Body of pancreas (tissue), 4 donors: ENCODE measurements at regions not wholly inside any gene's neighbourhood (a gene's known extent, or its start where the extent isn't known, plus 50 kb on each side); places are given as distances from the start of the nearest gene placed in this dataset.

Experiments used
- ATAC-seq: fragments of 150-250 bp; one replicate; pipeline ENCODE4 v1.9.1; 2016
- DNase-seq, 4 donors: peaks; one replicate each; pipeline ENCODE4 v3.0.0-alpha.2; 2019
- H3K27ac ChIP-seq, 4 donors: fragments of 200-600 bp; sonication (generic); 1 replicate in 3 of 4; 2 replicates in 1 of 4; pipeline versions ENCODE4 v1.5.1 to v1.6.1; 2016 to 2019; ENCODE audit warnings: mild to moderate bottlenecking in 1 of 4, mixed read lengths in 1 of 4, moderate library complexity in 1 of 4
- H3K27me3 ChIP-seq, 2 donors: fragments of 200-600 bp; sonication (generic); one replicate each; pipeline ENCODE4 v1.6.0; 2016; ENCODE audit warnings: mild to moderate bottlenecking in 1 of 2
- H3K36me3 ChIP-seq, 2 donors: fragments of 200-600 bp; sonication (generic); replicated peaks in 1 of 2; 2 replicates each; pipeline ENCODE4 v1.5.1; 2016; ENCODE audit warnings: low read depth in 2 of 2; ENCODE audit not compliant: insufficient read depth in 1 of 2
- H3K4me1 ChIP-seq: fragments of 200-600 bp; sonication (generic); one replicate; pipeline ENCODE4 v1.6.0; 2016
- H3K4me3 ChIP-seq, 2 donors: fragments of 200-600 bp; sonication (generic); 1 replicate in 1 of 2; 2 replicates in 1 of 2; pipeline ENCODE4 v1.5.1; 2016 to 2019
- H3K9me3 ChIP-seq, 3 donors: fragments of 200-600 bp; sonication (generic); 1 replicate in 2 of 3; 2 replicates in 1 of 3; pipeline ENCODE4 v1.5.1; 2016
- POLR2A ChIP-seq, 3 donors: fragments of 450-650 bp; IDR thresholded peaks; one replicate each; pipeline ENCODE4 v1.6.1; 2016; ENCODE audit warnings: antibody characterized with exemption in 3 of 3, mild to moderate bottlenecking in 2 of 3
- WGBS, 2 donors: methylation state at CpG; one replicate each; pipeline ENCODE4 v1.1.5; 2017; 5-methylcytosine and 5-hydroxymethylcytosine counted together
- intact Hi-C: fragments of 100-400 bp; cut with DNase I; formaldehyde crosslinking; loops from one replicate; pipeline ENCODE4 v1.15.1; 2023
- TF ChIP-seq, protein P1 (sequence below), 7 experiments: fragments of 450-650 bp in 4 of 7; fragments of 200-600 bp in 3 of 7; sonication (generic) in 3 of 7; IDR thresholded peaks; one replicate each; pipeline ENCODE4 v1.5.1; 2016 to 2019; ENCODE audit warnings: antibody characterized with exemption in 7 of 7

DNA sequence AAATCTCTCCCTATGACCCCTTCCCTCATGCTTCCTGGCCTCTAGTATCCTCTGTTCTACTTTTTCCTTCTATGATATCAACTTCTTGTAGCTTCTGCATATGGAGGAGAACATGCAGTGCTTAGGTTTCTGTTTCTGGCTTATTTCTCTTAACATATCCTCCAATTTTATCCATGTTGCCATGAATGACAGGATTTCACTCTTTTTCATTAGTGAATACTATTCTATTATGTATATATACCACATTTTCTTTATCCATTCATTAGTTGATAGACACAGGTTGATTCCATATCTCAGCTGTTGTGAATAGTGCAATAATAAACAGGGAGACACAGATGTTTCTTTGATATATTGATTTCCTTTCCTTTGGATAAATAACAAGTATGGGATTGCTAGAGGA is 123.3 kb upstream of the SESN3 start:
- ATAC-seq, result no peak
- DNase-seq, result no peak
- no peak overlapping the region for H3K4me3 ChIP-seq
- TF ChIP-seq POLR2A (IDR thresholded peaks at IDR 0.05), result no peak
- TF ChIP-seq, protein P1, sequence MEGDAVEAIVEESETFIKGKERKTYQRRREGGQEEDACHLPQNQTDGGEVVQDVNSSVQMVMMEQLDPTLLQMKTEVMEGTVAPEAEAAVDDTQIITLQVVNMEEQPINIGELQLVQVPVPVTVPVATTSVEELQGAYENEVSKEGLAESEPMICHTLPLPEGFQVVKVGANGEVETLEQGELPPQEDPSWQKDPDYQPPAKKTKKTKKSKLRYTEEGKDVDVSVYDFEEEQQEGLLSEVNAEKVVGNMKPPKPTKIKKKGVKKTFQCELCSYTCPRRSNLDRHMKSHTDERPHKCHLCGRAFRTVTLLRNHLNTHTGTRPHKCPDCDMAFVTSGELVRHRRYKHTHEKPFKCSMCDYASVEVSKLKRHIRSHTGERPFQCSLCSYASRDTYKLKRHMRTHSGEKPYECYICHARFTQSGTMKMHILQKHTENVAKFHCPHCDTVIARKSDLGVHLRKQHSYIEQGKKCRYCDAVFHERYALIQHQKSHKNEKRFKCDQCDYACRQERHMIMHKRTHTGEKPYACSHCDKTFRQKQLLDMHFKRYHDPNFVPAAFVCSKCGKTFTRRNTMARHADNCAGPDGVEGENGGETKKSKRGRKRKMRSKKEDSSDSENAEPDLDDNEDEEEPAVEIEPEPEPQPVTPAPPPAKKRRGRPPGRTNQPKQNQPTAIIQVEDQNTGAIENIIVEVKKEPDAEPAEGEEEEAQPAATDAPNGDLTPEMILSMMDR (IDR thresholded peaks at IDR 0.05), result no peak
- H3K36me3 ChIP-seq, result no peaks in the 10 kb centered on the region
- H3K27me3 ChIP-seq, result no peaks in the 10 kb centered on the region
- intact Hi-C loops, result no loop called here
- H3K4me1 ChIP-seq, result no peaks in the 10 kb centered on the region
- no peak overlapping the region for H3K27ac ChIP-seq
- H3K9me3 ChIP-seq, result no peaks in the 10 kb centered on the region

DNA sequence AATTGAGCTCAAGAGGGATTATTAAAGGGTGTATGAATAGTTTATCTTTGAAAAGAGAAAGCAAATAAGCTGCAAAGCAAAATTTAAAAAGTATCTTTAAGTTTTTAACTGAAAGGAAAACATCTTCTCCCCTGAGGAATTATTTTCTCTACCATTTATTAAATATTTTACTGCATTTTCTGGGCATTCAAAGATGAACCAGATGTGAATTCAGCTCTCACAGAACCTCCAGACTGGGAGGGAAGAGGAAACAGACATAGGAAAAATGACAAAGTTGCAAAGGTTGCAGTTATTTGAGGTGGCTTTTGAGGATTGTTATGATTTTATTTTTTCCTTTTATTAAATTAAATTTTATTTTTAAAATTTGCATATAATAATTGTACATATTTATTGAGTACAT is 122.7 kb upstream of the SESN3 start:
- no peaks in the 10 kb centered on the region for H3K9me3 ChIP-seq
- intact Hi-C loops, result no loop called here
- TF ChIP-seq, protein P1 (IDR thresholded peaks at IDR 0.05), result no peak
- no peak for TF ChIP-seq POLR2A (IDR thresholded peaks at IDR 0.05)
- ATAC-seq (no peak), DNase-seq (no peak)
- H3K27me3 ChIP-seq, result no peaks in the 10 kb centered on the region
- H3K27ac ChIP-seq, result no peak overlapping the region
- H3K4me1 ChIP-seq, result no peaks in the 10 kb centered on the region
- H3K4me3 ChIP-seq, result no peak overlapping the region
- no peaks in the 10 kb centered on the region for H3K36me3 ChIP-seq

DNA sequence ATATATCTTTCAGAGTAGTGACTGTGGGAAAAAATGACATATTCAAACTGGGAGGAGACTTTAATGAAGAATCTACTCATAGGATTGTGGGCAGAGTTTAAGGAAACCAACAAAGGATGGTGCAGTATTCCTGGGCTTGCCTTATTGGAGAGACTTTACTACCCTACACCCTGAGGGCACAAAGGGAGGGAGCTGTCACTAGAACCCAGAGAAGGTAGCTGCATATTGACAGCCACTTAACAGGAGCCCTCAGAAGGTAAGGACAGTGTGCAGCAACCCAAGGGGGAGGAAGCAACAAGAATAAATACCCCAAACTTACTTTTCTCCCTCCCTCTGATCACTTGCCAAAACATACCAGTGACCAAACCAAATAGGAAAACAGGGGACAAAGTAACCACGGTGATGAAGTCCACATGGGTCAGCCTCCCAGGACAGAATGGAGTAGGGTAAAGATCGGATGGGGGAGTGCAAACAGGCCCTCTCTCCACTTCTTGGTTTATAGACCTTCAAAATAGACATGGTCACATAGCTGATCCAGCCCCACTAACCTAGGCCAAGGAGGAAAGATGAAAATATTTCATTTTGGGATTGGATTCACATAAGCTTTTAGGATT is 121.8 kb upstream of the SESN3 start:
- Histone ChIP-seq H3K4me3 (no peak overlapping the region), H3K27me3 (no peaks in the 10 kb centered on the region), H3K4me1 (no peaks in the 10 kb centered on the region), H3K36me3 (no peaks in the 10 kb centered on the region), H3K27ac (no peak overlapping the region), H3K9me3 (no peaks in the 10 kb centered on the region)
- WGBS, 2 donors, result 50 to 65% methylated on average over 2 of the region's 2 CpGs
- ATAC-seq (no peak), DNase-seq (no peak)
- no peak for TF ChIP-seq POLR2A (IDR thresholded peaks at IDR 0.05)
- TF ChIP-seq, protein P1 (IDR thresholded peaks at IDR 0.05), result no peak
- intact Hi-C loops, result no loop called here

DNA sequence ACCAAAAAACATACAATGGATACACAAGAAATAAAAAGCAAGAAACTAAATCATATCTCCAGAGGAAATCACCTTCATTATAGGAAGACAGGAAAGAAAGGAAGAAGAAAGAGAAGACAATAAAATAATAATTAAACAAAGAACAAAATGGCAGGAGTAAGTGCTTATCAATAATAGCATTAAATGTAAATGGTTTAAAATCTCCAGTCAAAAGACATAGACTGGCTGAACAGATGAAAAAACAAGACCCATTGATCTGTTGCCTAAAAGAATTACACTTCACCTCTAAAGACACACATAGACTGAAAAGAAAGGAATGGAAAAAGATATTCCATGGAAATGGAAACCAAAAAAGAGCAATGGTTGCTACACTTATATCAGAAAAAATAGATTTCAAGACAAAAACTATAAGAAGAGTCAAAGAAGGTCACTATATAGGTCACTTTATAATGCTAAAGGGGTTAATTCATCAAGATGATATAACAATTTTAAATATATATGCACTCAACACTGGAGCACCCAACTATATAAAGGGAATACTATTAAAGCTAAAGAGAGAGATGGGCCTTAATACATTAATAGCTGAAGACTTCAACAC is 118.4 kb upstream of the SESN3 start:
- ATAC-seq, result no peak
- TF ChIP-seq POLR2A (IDR thresholded peaks at IDR 0.05), result no peak
- TF ChIP-seq, protein P1 (IDR thresholded peaks at IDR 0.05), result no peak
- intact Hi-C loops, result no loop called here
- no peak for DNase-seq
- no peak overlapping the region for H3K27ac ChIP-seq
- no peak overlapping the region for H3K4me3 ChIP-seq
- H3K9me3 ChIP-seq, result no peaks in the 10 kb centered on the region
- H3K36me3 ChIP-seq, result no peaks in the 10 kb centered on the region
- no peaks in the 10 kb centered on the region for H3K27me3 ChIP-seq
- no peaks in the 10 kb centered on the region for H3K4me1 ChIP-seq

DNA sequence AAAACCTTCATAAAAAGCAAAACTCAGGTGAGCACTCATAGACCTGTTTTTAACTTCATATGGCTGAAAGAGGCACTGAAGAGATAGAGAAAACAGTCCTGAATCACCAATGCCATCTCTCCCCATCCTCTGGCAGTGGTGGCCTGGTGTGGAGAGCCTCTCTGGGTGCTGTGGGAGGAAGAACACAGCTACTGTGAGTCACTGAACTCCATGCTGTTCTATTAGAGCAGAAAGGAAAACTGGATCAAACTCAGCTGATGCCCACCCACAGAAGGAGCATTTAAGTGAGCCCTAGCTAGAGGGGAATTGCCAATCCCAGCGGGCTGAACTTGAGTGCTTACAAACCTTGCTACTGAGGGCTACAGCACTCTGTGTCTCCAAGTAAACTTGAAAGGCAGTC is 115.3 kb upstream of the SESN3 start:
- Histone ChIP-seq H3K27me3 (no peaks in the 10 kb centered on the region), H3K9me3 (no peaks in the 10 kb centered on the region), H3K4me1 (no peaks in the 10 kb centered on the region), H3K4me3 (no peak overlapping the region), H3K27ac (no peak overlapping the region), H3K36me3 (no peaks in the 10 kb centered on the region)
- 100% methylated on average over 1 of the region's 1 CpG; no CpG with 5 or more reads in 1 of the 2 donors for WGBS, 2 donors
- TF ChIP-seq POLR2A (IDR thresholded peaks at IDR 0.05), result no peak
- TF ChIP-seq, protein P1 (IDR thresholded peaks at IDR 0.05), result no peak
- ATAC-seq (no peak), DNase-seq (no peak)
- intact Hi-C loops, result no loop called here
